AG08396 (cell line): ENCODE measurements at regions not wholly inside any gene's neighbourhood (a gene's known extent, or its start where the extent isn't known, plus 50 kb on each side); places are given as distances from the start of the nearest gene placed in this dataset.
"Not testable (repeated sequence)": the region's sequence is repeated elsewhere in the genome, so short reads cannot be mapped to it uniquely, and the experiment has no call there.

Experiments
- DNase-seq: peaks from one replicate; pipeline ENCODE4 v3.0.0; 2012; ENCODE audit warnings: low spot score, mixed read lengths

DNA sequence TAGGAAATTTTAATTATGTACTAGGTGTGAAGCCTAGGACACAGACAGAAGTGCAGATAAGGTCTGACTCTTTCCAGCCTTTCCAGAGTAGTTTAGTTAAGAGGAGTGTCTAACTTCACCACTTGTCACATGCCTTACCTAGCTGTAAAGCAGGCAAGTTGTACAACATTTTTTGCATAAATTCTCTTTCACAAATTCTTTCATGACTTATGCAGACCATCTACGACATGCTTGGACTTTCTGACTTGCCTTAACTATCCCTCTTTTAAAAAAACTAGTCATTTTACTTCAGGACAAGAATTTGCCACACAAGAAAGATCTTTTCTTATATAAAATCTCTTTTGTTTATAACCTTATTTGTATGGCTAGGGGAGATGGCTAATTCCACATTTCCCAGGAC is 1273.6 kb upstream of the SLC39A10 start:
- no peak for DNase-seq

DNA sequence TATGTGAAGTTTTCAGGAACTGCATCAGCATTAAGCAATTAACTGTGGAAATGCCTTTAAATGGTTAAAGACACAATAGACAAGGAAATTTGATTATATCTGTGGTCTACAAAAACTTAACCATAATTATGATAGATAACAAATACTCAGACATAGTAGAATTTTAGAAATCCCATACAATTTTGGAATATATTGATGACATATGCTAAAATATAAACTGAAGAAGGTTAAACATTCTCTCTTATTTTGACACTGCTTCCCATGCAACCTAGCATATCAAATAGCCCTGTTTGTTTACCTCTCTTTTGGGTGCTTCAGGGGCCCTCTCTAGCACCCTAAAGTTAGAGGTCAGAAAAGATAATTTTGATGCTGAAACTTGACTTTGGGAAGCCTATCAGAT is 1274.8 kb upstream of the SLC39A10 start:
- DNase-seq: no peak

DNA sequence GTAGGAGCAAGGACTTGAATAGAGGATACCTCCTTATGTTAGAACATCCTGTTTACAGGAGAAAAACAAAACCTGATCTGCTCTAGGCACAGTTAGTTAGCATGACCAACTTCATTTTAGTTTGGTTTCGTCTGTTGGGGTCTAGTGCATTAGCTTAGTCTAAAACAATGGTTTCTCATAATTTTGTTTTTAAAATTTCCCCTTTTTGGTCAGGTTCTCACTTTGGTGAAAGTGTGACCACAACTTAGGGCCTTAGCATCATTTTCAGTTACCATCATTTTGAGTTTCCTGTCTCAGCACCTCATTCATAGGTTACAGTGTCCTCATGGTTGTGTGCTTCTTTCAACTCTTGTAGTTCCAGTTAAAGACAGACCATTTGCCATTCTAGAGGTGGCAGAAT is 1277.0 kb upstream of the SLC39A10 start:
- no peak for DNase-seq

DNA sequence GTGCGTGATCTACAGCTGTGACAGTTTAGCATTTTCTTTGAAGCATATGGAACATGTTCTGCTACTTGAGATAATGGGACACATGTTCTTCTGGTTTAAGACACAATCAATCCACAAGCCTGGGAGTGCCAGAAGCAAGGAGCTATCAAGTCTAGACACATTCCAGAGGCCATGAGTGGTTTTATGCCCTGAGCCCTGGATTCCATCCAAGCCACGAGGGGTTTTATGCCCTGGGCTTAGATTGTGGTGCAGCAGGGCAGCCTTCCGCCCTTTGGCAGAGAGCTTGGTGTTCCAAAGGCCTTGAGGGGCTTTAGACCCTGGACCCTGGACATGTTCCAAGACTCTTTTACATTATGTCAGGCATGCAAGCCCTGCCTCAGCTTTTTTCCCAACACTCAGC is 1289.6 kb upstream of the SLC39A10 start:
- not testable (repeated sequence) for DNase-seq

DNA sequence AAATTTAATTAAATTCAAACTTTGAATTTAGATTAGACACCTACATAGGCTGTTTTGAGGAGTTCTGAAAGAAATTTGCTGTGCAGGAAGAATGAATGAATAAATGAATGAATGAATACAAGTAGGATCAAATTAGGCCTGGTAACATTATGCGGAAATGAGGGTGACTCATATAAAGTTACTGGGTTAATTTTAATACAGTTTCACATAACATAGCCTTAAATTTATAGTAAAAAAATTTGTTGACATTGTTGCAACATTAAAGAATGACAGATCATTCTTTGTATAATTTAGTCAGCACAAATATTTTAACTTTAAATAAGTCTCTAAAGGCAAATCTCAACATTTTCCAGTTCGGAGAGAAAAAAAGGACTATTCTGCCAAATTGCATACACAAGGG is 1293.1 kb upstream of the SLC39A10 start:
- no peak for DNase-seq

DNA sequence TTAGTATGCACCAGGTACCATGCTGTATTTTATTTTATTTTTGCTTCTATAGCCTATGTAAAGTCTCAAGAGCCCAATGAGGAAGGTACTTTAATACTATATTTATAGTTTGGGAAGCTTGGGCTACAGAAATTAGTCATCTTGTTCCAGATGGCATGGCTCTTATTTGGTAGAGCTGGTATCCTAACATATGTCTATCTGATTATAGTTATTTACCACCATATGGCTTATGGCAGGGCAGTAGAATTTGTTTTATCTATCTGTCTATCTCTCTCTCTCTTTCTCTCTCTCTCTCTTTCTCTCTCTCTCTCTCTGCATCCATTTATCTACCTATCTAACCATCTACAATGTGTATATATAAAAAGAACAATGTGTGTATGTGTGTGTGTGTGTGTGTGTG is 1293.7 kb upstream of the SLC39A10 start:
- no peak for DNase-seq

DNA sequence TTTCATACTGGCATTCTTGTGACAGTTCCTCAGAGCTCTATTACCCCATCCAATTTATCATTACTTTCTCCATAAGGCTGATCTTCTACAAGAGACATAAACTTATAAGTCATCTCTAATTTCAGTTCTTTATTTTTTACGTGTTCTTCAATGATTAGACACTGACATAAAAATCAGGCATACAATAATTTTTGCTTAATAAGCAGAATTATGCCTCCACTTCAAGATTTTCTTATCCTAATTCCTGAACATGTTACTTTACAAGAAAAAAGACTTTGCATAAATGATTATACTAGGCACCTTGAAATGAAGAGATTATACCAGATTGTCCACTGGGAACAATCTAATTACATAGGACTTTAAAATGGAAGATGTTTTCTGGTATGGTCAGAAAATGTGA is 1304.5 kb upstream of the SLC39A10 start:
- no peak for DNase-seq

DNA sequence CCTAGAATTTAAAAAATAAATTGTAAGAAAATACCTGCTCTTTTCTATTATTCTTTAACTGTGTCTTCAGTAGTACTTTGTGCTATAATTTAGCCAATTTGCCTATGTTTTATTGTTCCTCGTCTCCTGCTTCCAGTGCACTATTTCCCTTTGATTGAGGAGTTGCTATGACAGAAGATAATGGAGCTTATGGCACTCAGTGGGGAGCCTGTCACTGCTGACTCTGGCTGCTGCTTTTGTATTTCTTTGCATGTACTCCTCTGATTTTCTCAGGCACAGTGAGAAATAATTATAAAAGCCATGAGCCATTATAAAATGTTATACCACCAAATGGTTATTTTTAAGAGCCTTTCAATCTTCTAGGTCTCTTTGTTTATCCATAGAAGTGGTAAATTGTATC is 1310.8 kb upstream of the SLC39A10 start:
- no peak for DNase-seq

DNA sequence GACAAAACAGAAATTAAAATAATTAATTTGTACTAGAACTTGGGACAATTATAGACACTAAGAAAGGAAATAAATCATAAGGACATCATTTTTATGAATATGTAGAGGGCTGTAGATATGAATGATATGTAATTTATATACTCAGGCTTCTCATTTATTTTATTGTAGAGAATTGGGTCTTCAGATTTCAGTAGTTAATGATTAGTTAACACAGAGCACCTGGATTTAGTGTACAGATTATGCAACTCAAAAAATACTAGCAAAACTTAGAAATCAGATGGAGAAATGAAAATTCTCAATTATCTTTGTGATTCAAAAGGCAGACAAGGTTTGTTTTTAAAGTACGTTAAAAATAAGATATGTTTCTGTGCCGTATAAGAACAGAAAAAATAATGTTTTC is 1311.7 kb upstream of the SLC39A10 start:
- no peak for DNase-seq

DNA sequence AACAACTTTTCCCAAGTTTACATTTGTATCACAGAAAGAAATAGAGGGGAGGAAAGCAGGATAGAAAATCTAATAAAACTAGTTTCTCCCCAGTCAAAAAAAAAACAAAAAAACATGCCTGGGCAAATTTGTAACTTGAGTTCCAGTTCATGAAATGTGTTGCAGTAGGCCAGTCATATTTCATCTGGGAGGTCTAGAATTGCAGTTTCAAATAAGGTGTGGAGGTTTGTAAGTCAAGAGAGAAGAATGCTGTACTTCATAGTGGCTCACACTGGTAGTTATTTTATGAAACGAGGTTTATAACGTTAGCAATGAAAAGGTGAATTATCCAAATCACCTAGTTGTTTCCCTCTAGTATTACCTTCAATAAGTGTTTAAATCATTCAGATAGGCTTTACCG is 1313.9 kb upstream of the SLC39A10 start:
- no peak for DNase-seq

DNA sequence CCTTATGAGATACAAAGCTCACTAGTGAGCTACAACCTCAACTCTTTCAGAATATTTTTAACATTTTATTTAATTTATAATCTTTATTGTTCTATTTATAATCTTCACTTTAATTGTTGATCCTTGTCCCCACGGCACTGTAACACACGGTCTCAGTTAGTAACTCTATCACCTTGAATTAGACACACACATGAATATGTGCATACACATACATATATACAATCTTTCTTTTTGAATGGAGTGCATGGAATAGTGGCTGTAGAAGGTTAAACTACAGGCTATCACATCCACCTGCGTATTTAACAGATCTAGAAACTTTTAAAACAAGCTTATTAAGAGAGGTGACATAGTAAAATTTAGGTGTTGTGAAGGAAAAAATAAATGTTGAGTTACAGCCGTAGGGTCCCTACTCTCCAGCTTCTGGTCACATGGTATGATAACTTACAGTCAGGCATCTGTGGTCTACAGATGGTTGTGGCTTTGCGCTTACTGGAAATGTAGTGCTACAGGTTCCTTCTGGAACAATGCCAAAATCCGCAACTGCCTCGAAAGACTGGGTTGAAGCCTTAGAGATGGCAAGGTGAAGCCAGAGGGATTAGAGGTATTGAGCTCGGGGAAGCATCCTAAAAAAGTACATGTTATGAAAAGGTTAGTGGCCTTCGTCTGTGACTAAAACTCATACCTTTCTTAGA is 1324.1 kb upstream of the SLC39A10 start:
- no peak for DNase-seq

DNA sequence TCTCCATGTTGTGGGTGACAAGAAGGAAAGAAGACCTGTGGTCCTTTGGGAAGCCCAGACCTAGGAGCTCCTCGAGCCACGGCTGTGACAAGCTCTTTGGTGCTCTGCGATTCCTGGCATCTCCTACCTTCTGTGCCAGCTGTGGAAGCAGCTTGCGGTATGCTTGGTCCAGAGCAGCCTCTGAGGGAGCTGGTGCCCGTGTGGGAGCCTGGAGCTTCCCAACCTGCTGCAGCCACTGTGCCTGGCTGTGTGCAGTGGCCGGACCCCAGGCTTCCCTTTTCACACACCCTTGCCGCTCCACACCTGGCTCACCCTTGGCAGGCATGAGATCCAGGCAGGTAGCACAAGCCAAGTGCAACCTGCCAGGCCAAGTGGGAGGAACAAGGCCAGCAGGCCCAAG is 1328.6 kb upstream of the SLC39A10 start:
- no peak for DNase-seq

DNA sequence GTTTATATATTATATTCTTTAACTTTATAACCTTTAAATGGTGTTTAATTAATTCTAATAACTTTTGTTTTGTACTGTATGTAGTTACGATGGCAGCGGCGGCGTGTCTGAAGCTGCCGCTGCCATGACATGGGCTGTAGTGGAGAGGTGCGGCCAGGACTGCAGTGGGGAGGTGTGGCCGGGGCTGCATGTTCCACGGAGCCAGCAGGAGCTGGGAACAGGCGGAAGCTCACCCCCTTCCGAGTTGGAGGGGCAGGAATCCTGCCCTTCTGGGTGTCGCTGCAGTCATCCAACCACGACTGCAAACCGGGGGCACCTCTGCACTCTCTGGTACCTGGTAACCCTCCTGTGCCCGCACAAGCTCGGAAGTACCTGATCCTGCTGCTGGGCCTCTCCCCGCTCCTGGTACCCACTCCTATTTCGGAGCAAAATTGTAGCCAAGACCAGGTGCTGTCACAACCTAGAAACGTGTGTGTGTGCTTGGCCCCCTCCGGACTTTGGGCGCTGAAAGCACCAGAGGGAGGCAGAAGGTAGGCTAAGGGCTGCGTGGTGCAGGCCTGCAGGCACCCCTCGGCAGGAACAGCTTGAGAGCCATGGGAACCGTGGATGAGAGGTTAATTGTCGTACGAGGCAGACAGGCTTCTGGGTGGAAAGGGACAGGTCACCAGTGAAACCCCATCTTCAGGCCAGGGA is 1329.7 kb upstream of the SLC39A10 start:
- DNase-seq: no peak

DNA sequence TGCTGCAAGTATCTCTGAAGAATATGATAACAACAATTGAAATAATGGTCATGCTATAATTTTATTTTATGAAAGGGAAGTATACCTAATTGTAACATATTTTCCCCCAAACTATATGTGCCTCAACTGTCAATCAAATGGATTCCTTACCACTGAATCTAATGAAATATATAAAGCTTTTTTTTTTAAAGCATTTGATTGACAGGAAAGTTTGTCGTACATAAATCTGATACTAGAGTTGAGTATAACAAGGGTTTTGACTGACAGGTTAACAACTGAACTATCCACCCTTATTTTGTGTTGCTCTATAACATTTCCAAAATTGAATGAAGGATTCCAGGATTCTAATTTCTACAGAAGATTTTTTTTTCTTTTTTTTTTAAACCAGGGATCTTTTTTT is 1333.3 kb upstream of the SLC39A10 start:
- no peak for DNase-seq

DNA sequence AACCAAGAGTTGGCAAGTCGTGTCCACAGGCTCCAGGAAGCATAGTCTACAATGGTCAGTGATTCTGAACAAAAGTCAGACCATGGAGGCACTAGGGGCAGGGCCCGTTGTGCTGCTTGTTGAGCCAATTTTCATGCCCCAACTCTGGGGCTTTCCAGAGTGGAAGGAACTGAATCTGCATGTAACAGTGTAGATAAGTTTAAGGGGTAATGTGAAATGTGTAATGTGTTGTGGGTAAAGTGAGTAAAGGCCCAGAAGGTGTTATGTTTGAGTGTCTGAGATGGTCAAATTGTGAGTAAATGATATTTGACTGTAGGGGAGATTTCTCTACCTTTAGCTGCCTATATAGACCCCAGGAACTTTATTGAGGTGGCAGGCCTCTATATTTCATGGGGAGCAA is 1336.5 kb upstream of the SLC39A10 start:
- DNase-seq: no peak

DNA sequence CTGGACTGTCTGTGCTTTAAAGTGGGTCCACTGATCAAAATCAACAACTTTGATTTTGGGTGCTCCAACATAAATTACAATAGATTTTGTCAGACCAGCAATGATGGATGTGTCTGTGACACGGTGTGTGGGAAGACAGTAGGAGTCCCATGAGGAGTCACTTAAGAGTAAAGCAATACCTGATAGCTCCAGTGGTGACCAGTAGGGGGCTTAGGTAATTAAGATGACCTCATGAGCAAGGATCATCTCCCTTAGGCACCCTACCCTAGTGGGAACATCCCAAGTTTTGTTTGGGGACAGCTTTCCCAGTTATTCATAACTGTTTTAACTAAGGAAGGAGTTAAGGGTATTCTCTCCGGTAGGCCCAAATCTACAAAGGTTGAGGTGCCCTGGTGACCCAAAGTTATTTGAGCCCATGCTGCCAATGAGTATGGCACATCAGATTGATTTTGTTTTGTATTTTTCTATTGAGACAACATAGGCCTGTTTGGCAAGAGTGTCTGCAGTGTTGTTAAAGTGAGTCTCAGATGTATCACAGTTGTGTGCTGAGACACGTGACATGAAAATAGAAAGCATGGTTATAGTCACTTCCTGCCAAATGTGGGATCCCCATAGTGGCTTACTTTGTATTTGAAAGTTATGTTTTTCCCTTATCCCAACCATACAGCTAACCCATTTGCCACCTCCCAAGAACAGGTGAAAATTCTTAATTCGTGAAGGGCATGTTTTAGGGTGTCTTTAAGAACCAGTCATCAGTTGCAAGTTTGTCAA is 1337.6 kb upstream of the SLC39A10 start:
- no peak for DNase-seq

DNA sequence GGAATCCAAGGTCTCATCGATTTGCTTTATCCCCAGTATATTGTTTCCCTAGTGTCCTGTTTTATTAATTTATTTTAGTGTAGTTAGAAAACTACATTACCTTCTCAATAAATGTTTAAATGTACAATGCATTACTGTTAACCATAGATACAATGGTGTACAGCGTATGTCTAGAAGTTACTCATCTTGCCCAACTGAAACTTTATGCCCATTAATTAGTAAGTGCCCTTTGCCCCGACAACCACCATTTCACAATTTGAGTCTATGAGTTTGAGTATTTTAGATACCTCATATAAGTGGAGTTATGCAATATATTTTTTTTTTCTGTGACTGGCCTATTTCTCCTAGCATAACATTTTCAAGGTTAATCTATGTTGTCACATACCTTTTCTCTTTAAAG is 1343.0 kb upstream of the SLC39A10 start:
- no peak for DNase-seq

DNA sequence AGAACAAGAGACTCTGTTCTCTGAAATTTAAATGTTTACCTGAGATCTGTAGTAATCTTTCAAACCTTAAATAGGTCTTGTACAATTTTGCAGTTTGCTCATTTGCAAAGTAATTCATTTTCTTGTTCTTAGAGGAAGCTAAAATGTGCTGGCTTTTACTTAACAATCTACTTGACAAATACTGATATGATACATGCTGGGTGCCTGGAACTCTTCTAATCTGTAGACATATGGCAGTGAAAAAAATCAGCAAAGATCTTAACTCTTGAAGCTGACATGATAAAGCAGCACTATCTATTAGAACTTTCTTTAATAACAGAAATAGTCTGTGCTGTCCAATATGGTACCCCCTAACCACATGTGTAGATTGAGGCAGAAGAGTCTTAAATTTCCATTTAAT is 1352.8 kb upstream of the SLC39A10 start:
- DNase-seq: no peak

DNA sequence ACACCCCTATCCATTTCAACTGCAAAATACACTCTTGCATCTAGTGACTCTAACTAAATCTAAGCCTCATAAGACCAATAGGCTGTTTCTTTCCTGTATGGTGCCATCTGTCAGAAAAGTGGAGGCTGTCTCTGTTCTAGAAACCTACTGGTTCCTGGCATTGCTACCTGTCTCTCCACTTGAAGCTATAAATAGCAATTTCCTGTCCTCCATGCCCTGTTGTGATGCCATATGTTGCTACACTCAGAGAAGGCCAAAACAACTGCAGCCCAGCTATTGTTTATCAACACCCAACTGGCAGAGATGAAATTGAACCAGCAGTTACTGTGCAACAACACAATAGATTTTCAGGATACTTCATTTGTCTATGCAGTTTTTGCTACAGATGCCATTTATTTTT is 1355.1 kb upstream of the SLC39A10 start:
- DNase-seq: no peak

DNA sequence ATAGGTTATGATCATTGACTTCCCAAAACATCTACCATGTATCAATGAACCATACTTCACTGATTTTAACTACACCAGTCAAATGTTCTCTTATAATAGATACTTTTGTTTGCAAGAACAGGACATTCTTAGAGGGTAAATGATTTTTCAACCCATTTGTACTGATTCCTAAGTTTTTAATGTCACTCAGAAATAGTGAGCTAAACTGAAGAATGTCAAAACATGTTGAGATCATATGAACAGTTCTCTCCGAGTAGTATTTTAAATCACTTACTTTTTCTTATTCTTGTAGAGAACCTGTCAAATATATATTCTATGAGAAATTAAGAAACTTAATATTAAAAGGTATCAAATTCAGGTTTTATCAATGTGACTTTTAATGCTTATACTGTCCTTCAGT is 1362.9 kb upstream of the SLC39A10 start:
- no peak for DNase-seq

DNA sequence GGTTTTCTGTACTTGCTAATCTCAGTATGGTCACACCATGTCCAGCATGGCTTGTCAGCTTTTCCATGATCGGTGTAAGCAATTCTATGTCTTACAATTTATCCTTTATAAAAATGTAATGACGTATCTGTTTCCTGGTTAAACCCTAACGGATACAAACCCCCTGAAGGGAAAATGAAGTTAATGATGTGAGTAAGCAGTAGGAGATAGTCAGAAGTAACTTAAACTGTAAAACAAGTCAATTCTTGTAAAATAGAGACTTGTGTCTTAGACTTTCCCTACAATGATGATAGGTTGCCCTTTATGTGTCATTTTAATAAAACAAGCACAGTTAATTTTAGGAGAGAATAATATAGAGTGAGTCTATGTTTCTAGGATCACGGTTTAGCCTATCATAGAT is 1365.9 kb upstream of the SLC39A10 start:
- DNase-seq: no peak

DNA sequence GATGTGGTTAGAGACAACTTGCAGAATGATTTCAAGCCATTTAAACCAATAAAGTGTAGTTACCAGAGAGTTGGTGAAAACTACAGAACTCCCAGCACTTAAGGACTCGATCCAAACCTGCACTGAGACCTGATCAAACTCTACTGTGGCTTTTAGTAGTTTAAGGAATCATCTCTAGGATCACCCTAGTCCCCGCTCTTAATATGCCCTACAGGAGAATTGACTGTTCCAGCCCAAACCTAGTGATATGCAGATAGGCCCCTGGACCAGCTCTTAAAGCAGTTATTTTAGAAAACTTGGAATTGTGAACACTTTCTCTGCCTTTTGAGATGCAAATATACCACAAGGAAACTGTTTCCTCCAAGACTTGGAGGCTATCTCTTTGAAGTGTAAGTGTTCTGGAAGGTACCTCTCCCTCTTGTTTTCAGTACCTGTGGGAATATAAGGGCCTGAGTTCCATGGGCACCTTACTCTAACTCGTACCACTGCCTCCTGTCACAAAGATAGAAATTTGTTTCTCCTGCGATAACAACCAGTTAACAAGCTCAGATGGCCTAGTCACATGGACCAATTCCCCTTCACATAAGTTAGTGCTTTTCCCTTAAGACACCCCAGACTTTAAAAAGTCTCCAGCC is 1367.2 kb upstream of the SLC39A10 start:
- DNase-seq: no peak

DNA sequence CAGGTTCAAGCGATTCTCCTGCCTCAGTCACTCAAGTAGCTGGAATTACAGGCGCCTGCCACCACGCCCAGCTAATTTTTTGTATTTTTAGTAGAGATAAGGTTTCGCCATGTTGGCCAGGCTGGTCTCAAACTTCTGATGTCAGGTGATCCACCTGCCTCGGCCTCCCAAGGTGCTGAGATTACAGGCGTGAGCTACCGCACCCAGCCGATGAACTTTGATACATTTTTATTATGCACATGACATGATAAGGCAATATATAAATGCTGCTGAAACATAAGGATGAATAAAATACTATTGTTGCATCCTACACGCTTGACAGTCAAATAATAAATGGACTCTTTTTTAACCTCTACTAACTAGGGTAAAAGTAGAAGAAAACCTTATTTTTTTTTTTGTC is 1380.4 kb upstream of the SLC39A10 start:
- DNase-seq: not testable (repeated sequence)
